ENCODE measurements at regions not wholly inside any gene's neighbourhood (a gene's known extent, or its start where the extent isn't known, plus 50 kb on each side); places are given as distances from the start of the nearest gene placed in this dataset.

DNA sequence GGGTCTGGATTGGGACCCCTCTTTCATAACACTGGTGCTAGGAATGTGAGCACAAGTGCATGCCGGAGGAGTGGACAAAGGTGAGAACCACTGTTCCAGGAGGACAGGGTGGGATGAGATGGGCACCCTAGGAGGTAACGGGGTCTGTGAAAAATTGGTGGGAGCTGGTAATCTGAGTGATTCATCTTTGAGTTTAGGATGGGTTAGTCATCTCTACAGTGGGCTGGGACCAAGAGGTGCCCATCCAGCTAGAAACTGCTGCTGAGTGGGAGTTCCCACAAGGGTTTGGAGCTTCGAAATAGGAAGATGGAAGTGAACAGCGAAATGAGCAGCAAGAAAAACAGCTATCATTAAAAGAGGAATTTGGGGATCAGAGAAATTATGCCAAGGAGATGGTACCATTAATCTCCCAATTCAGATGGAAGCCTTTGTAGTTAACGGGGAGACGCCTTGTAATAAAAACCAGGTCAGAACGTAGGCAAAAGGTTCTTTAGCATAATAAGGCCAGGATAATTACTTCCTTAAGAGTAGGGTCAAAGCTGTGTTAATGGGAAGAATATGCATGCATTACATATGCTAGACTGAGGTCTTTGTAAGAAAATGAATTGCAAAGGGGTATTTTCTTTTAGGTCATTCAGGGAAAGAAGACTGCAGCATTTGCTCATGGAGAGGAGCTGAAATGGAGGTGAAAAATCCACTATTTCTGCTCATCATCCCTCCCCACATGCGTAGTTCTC is 55.5 kb downstream of the OLFML3 start:
- TF ChIP-seq, protein P1, sequence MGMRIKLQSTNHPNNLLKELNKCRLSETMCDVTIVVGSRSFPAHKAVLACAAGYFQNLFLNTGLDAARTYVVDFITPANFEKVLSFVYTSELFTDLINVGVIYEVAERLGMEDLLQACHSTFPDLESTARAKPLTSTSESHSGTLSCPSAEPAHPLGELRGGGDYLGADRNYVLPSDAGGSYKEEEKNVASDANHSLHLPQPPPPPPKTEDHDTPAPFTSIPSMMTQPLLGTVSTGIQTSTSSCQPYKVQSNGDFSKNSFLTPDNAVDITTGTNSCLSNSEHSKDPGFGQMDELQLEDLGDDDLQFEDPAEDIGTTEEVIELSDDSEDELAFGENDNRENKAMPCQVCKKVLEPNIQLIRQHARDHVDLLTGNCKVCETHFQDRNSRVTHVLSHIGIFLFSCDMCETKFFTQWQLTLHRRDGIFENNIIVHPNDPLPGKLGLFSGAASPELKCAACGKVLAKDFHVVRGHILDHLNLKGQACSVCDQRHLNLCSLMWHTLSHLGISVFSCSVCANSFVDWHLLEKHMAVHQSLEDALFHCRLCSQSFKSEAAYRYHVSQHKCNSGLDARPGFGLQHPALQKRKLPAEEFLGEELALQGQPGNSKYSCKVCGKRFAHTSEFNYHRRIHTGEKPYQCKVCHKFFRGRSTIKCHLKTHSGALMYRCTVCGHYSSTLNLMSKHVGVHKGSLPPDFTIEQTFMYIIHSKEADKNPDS (CRISPR knock-in tag; IDR thresholded peaks at IDR 0.05), result no peak
- TF ChIP-seq FOXJ3 (CRISPR knock-in tag; IDR thresholded peaks at IDR 0.05; ENCODE audit: borderline replicate concordance), result no peak
- no peak for TF ChIP-seq POLR2AphosphoS2 (IDR thresholded peaks at IDR 0.05; ENCODE audit: low read depth, low read length)
- TF ChIP-seq ZNF766 (CRISPR knock-in tag; IDR thresholded peaks at IDR 0.05; ENCODE audit: borderline replicate concordance), result no peak
- TF ChIP-seq, protein P2, sequence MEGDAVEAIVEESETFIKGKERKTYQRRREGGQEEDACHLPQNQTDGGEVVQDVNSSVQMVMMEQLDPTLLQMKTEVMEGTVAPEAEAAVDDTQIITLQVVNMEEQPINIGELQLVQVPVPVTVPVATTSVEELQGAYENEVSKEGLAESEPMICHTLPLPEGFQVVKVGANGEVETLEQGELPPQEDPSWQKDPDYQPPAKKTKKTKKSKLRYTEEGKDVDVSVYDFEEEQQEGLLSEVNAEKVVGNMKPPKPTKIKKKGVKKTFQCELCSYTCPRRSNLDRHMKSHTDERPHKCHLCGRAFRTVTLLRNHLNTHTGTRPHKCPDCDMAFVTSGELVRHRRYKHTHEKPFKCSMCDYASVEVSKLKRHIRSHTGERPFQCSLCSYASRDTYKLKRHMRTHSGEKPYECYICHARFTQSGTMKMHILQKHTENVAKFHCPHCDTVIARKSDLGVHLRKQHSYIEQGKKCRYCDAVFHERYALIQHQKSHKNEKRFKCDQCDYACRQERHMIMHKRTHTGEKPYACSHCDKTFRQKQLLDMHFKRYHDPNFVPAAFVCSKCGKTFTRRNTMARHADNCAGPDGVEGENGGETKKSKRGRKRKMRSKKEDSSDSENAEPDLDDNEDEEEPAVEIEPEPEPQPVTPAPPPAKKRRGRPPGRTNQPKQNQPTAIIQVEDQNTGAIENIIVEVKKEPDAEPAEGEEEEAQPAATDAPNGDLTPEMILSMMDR (CRISPR knock-in tag; IDR thresholded peaks at IDR 0.05), result no peak
- TF ChIP-seq, protein P3, sequence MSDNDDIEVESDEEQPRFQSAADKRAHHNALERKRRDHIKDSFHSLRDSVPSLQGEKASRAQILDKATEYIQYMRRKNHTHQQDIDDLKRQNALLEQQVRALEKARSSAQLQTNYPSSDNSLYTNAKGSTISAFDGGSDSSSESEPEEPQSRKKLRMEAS (IDR thresholded peaks at IDR 0.05), result no peak
- no peak for TF ChIP-seq EHMT2 (IDR thresholded peaks at IDR 0.05; ENCODE audit: borderline replicate concordance, low read depth, low read length)
- TF ChIP-seq MTA1 (CRISPR knock-in tag; IDR thresholded peaks at IDR 0.05; ENCODE audit: borderline replicate concordance), result no peak
- no peak for TF ChIP-seq ZNF589 (CRISPR knock-in tag; conservative IDR thresholded peaks at IDR 0.05)
- no peak for TF ChIP-seq EP300 (IDR thresholded peaks at IDR 0.05; ENCODE audit: low read depth in 2 of 2, low read length in 2 of 2)
- TF ChIP-seq EP300 (CRISPR knock-in tag; IDR thresholded peaks at IDR 0.05; ENCODE audit: borderline replicate concordance), result no peak
- TF ChIP-seq TBL1XR1 (IDR thresholded peaks at IDR 0.05; ENCODE audit: borderline replicate concordance, low read length, partially characterized antibody), result no peak
- no peak for TF ChIP-seq ZNF274 (CRISPR knock-in tag; IDR thresholded peaks at IDR 0.05)
- no peak for TF ChIP-seq MTA3 (CRISPR knock-in tag; IDR thresholded peaks at IDR 0.05)
- TF ChIP-seq ZNF724P (CRISPR knock-in tag; IDR thresholded peaks at IDR 0.05; ENCODE audit: borderline replicate concordance), result no peak
